Gastroesophageal sphincter (tissue), 4 donors: ENCODE measurements at regions not wholly inside any gene's neighbourhood (a gene's known extent, or its start where the extent isn't known, plus 50 kb on each side); places are given as distances from the start of the nearest gene placed in this dataset.

Experiments used
- ATAC-seq: fragments of 150-250 bp; one replicate; pipeline ENCODE4 v1.9.1; 2016; ENCODE audit warnings: mild to moderate bottlenecking, moderate library complexity
- H3K27ac ChIP-seq, 4 donors: fragments of 200-600 bp; sonication (generic) in 3 of 4; 1 replicate in 3 of 4; 2 replicates in 1 of 4; pipeline ENCODE4 v1.5.1; 2016 to 2019
- H3K27me3 ChIP-seq: fragments of 200-600 bp; sonication (generic); one replicate; pipeline ENCODE4 v1.5.1; 2019
- H3K36me3 ChIP-seq, 2 donors: fragments of 200-600 bp; sonication (generic); one replicate each; pipeline ENCODE4 v1.5.1; 2019; ENCODE audit warnings: control low read depth in 1 of 2
- H3K4me1 ChIP-seq, 3 donors: fragments of 200-600 bp; sonication (generic); 1 replicate in 2 of 3; 2 replicates in 1 of 3; pipeline ENCODE4 v1.5.1; 2016 to 2019; ENCODE audit warnings: control low read depth in 2 of 3
- H3K4me3 ChIP-seq, 2 donors: fragments of 200-600 bp; sonication (generic); one replicate each; pipeline ENCODE4 v1.5.1; 2019; ENCODE audit warnings: mild to moderate bottlenecking in 1 of 2, moderate library complexity in 1 of 2
- H3K9me3 ChIP-seq, 3 donors: fragments of 200-600 bp; sonication (generic); one replicate each; pipeline ENCODE4 v1.5.1; 2017 to 2019; ENCODE audit warnings: control low read depth in 2 of 3
- CTCF ChIP-seq, 4 experiments: fragments of 200-600 bp in 2 of 4; fragments of 450-650 bp in 2 of 4; sonication (generic) in 1 of 4; IDR thresholded peaks; one replicate each; pipeline ENCODE4 v1.5.1; 2017 to 2019; ENCODE audit warnings: antibody characterized with exemption in 4 of 4, mild to moderate bottlenecking in 2 of 4, moderate library complexity in 2 of 4
- EP300 ChIP-seq: sonication (generic); formaldehyde crosslinking; IDR thresholded peaks from one replicate; pipeline ENCODE4 v1.6.1; 2017; ENCODE audit warnings: antibody characterized with exemption, mild to moderate bottlenecking
- POLR2A ChIP-seq, 2 donors: fragments of 450-650 bp; IDR thresholded peaks; one replicate each; pipeline ENCODE4 v1.6.1; 2017; ENCODE audit warnings: antibody characterized with exemption in 2 of 2, mild to moderate bottlenecking in 2 of 2, moderate library complexity in 1 of 2
- POLR2AphosphoS5 ChIP-seq: sonication (generic); formaldehyde crosslinking; IDR thresholded peaks from one replicate; pipeline ENCODE4 v1.6.1; 2017; ENCODE audit warnings: antibody characterized with exemption
- WGBS, 2 donors: methylation state at CpG; one replicate each; pipeline ENCODE4 v1.1.5; 2018; ENCODE audit warnings: low coverage in 1 of 2; 5-methylcytosine and 5-hydroxymethylcytosine counted together

DNA sequence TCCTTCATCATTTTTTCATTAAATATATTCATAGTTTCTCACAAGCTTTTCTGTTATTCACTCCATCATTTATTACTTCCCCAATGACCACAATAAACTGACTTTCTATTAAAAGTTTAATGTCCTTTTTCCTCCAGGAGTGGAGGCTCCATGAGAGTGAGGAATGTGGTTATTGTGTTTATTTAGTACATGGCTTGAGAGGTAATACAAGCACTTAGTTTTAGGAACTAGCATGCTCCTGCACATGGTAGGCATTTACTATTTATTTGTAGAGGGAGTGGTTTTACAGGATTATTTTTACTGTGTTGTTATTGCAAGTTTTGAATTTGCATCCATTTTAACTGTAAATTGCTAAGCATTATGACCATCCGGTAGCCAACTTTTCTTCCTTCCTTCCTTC is 412.9 kb upstream of the SUCLG2 start:
- H3K27me3 ChIP-seq, result no peaks in the 10 kb centered on the region
- ATAC-seq, result no peak
- no peak for TF ChIP-seq POLR2AphosphoS5
- TF ChIP-seq EP300, result no peak
- no peak for TF ChIP-seq CTCF (IDR thresholded peaks at IDR 0.05)
- no peak for TF ChIP-seq POLR2A (IDR thresholded peaks at IDR 0.05)
- H3K9me3 ChIP-seq, result peaks cover 0 to 18% (median 0%) of the 10 kb centered on the region in 3 donors
- no peak overlapping the region for H3K4me3 ChIP-seq
- no peak overlapping the region for H3K27ac ChIP-seq
- H3K36me3 ChIP-seq, result no peaks in the 10 kb centered on the region
- WGBS, 2 donors, result 82% methylated on average over 1 of the region's 1 CpG; no CpG with 5 or more reads in 1 of the 2 donors
- no peaks in the 10 kb centered on the region for H3K4me1 ChIP-seq

GRCh38 chr3:68062926-68063325 is 408.5 kb upstream of the SUCLG2 start:
- H3K36me3 ChIP-seq, result no peaks in the 10 kb centered on the region
- no peak overlapping the region for H3K27ac ChIP-seq
- no peaks in the 10 kb centered on the region for H3K9me3 ChIP-seq
- ATAC-seq, result no peak
- H3K4me3 ChIP-seq, result no peak overlapping the region
- 58 to 67% methylated on average over 4 to 5 of the region's 5 CpGs for WGBS, 2 donors
- no peaks in the 10 kb centered on the region for H3K27me3 ChIP-seq
- TF ChIP-seq POLR2AphosphoS5 (no peak), EP300 (no peak), POLR2A (IDR thresholded peaks at IDR 0.05) (no peak)
- no peaks in the 10 kb centered on the region for H3K4me1 ChIP-seq

DNA sequence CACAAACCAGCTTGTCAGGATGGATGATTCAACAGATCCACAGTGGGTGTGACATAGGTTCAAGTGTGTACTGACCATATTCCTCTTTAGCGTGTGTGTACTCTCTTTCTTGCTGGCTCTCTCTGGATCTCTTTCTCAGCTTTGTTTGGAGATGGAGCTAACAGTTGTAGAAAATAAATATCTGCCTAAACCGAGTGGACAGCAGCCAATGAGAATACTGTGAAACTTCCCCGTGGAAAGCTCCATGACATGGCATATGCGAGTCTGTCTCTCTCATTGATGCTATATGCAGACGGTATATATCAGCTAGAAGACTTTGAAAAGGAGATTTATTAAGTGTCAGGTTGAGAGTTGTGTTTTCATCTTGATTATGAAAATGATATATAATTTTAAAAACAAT is 406.5 kb upstream of the SUCLG2 start:
- H3K36me3 ChIP-seq, result no peaks in the 10 kb centered on the region
- no peak overlapping the region for H3K27ac ChIP-seq
- TF ChIP-seq EP300, result no peak
- TF ChIP-seq POLR2A (IDR thresholded peaks at IDR 0.05), result no peak
- TF ChIP-seq CTCF (IDR thresholded peaks at IDR 0.05), result no peak
- TF ChIP-seq POLR2AphosphoS5, result no peak
- H3K4me1 ChIP-seq, result no peaks in the 10 kb centered on the region
- H3K4me3 ChIP-seq, result no peak overlapping the region
- H3K27me3 ChIP-seq, result no peaks in the 10 kb centered on the region
- no peaks in the 10 kb centered on the region for H3K9me3 ChIP-seq
- ATAC-seq, result no peak
- WGBS, 2 donors, result 30 to 37% methylated on average over 3 to 5 of the region's 5 CpGs

DNA sequence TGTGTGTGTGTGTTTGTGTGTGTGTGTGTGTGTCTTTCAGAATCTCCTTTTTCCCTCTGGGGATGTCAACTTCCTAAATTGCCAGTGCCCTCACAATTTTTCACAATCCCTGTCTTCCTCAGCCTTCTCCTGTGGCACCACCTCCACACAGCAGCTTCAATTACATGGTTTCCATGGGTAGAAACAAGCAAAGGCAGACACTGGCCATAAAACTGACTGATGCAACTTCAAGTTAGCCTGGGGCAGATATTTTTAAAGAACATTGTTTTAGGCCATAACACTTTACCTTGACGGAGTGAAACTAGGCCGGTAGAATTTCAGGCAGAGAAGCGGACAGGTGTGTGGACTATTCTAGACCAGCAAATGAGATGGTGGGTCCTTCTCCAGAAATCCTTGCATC is 405.8 kb upstream of the SUCLG2 start:
- no peak overlapping the region for H3K27ac ChIP-seq
- H3K9me3 ChIP-seq, result no peaks in the 10 kb centered on the region
- H3K36me3 ChIP-seq, result no peaks in the 10 kb centered on the region
- no peaks in the 10 kb centered on the region for H3K27me3 ChIP-seq
- TF ChIP-seq POLR2AphosphoS5, result no peak
- TF ChIP-seq EP300, result no peak
- TF ChIP-seq POLR2A (IDR thresholded peaks at IDR 0.05), result no peak
- TF ChIP-seq CTCF (IDR thresholded peaks at IDR 0.05), result no peak
- ATAC-seq, result no peak
- H3K4me3 ChIP-seq, result no peak overlapping the region
- WGBS, 2 donors, result 65 to 67% methylated on average over 3 of the region's 3 CpGs
- no peaks in the 10 kb centered on the region for H3K4me1 ChIP-seq

DNA sequence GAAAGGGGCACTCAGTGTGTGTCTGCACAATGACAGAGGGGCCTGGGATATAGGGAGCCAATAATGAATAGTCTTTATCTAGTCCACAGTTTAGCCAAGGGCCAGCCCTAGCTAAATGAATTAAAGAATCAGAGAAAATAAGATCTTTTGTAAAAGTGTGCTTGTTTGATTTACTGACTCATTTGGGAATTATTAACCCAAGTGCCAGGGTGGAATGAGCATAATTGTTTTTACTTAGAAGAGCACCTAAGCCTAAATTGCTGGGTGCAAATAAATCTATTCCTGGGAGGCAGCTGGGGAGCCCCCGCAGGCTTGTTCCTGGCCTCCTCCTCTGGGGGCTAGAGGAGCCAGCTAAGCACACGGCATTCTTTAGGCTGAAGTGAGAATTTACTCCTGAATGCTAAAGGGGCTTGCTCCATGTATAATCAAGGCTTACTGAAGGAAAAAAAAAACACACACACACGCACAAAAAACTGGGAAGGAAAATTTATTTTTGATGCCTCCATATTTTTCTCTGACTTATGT is 405.3 kb upstream of the SUCLG2 start:
- Histone ChIP-seq H3K4me1 (no peaks in the 10 kb centered on the region), H3K27me3 (no peaks in the 10 kb centered on the region), H3K9me3 (no peaks in the 10 kb centered on the region), H3K36me3 (no peaks in the 10 kb centered on the region), H3K4me3 (no peak overlapping the region), H3K27ac (no peak overlapping the region)
- 72% methylated on average over 3 of the region's 3 CpGs; no CpG with 5 or more reads in 1 of the 2 donors for WGBS, 2 donors
- ATAC-seq, result no peak
- no peak for TF ChIP-seq POLR2A (IDR thresholded peaks at IDR 0.05)
- no peak for TF ChIP-seq CTCF (IDR thresholded peaks at IDR 0.05)
- TF ChIP-seq POLR2AphosphoS5, result no peak
- no peak for TF ChIP-seq EP300
